ENCODE measurements at regions not wholly inside any gene's neighbourhood (a gene's known extent, or its start where the extent isn't known, plus 50 kb on each side); places are given as distances from the start of the nearest gene placed in this dataset.

DNA sequence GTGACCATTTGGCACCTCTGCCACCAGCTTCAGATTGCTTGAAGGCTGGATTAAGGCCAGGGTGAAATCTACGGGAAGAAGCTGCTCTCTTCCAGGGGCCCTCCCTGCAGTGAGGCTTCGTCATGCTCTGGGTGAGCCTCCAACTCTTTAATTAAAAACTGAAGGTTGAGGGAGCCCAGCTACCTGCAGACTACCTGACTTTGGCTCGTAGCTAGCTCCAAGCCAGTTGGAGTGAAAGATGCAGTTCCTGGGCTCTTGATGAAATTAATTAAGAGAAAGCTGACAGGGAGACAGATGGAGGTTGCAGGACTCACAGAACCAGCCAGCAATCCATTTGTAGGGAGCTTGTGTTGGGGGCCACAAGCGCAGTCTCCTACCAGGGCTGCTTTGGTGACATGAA is 168.5 kb upstream of the SFSWAP start:
- DNase-seq (ENCODE audit: extremely low spot score) = no peak
- POLR2A ChIA-PET = no interaction called here
- CTCF ChIA-PET = no interaction called here
- TF ChIP-seq SP1 (IDR thresholded peaks at IDR 0.05) = no peak
- no peak for TF ChIP-seq ELF4 (IDR thresholded peaks at IDR 0.05)
- TF ChIP-seq SUZ12 (IDR thresholded peaks at IDR 0.05) = no peak
- TF ChIP-seq FOXA1 (IDR thresholded peaks at IDR 0.05) = no peak
- no peak for TF ChIP-seq FOXK2 (IDR thresholded peaks at IDR 0.05)
- TF ChIP-seq BHLHE40 (IDR thresholded peaks at IDR 0.05; ENCODE audit: borderline replicate concordance) = no peak
- no peak for TF ChIP-seq L3MBTL2 (conservative IDR thresholded peaks at IDR 0.05)
- TF ChIP-seq CTBP1 (IDR thresholded peaks at IDR 0.05; ENCODE audit: borderline replicate concordance) = no peak
- TF ChIP-seq HDGF (IDR thresholded peaks at IDR 0.05; ENCODE audit: borderline replicate concordance) = no peak
- TF ChIP-seq LEF1 (IDR thresholded peaks at IDR 0.05; ENCODE audit: borderline replicate concordance) = no peak
- TF ChIP-seq FOXM1 (IDR thresholded peaks at IDR 0.05; ENCODE audit: borderline replicate concordance) = no peak
- no peak for TF ChIP-seq TARDBP (IDR thresholded peaks at IDR 0.05)
- TF ChIP-seq NFRKB (IDR thresholded peaks at IDR 0.05) = no peak
- TF ChIP-seq ARNT (IDR thresholded peaks at IDR 0.05) = no peak
- TF ChIP-seq ZNF384 (IDR thresholded peaks at IDR 0.05) = no peak
- TF ChIP-seq, protein P1, sequence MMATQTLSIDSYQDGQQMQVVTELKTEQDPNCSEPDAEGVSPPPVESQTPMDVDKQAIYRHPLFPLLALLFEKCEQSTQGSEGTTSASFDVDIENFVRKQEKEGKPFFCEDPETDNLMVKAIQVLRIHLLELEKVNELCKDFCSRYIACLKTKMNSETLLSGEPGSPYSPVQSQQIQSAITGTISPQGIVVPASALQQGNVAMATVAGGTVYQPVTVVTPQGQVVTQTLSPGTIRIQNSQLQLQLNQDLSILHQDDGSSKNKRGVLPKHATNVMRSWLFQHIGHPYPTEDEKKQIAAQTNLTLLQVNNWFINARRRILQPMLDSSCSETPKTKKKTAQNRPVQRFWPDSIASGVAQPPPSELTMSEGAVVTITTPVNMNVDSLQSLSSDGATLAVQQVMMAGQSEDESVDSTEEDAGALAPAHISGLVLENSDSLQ (IDR thresholded peaks at IDR 0.05) = no peak

DNA sequence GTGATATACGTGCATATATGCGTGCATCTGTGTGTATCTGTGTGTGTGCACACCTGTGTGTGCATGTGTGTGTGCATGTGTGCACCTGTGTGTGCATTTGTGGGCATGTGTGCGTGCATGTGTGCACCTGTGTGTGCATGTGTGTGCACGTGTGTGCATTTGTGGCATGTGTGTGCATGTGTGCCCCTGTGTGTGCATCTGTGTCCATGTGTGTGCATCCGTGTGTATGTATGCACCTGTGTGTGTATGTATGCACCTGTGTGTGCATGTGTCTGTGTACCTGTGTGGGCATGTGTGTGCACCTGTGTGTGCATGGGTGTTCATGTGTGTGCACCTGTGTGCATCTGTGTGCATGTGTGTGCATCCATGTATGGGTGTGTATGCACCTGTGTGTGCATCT is 167.8 kb upstream of the SFSWAP start:
- ChIA-PET POLR2A (no interaction called here), CTCF (no interaction called here)
- no peak for DNase-seq (ENCODE audit: extremely low spot score)
- TF ChIP-seq ZNF384 (IDR thresholded peaks at IDR 0.05) = no peak

GRCh38 chr12:131547555-131547954 is 163.3 kb upstream of the SFSWAP start:
- DNase-seq (ENCODE audit: extremely low spot score) = no peak
- CTCF ChIA-PET = no interaction called here
- TF ChIP-seq CTBP1 (IDR thresholded peaks at IDR 0.05; ENCODE audit: borderline replicate concordance) (no peak), NFRKB (IDR thresholded peaks at IDR 0.05) (no peak), FOXM1 (IDR thresholded peaks at IDR 0.05; ENCODE audit: borderline replicate concordance) (no peak), SP1 (IDR thresholded peaks at IDR 0.05) (no peak)
- POLR2A ChIA-PET = no interaction called here

- TF ChIP-seq NFRKB (IDR thresholded peaks at IDR 0.05) = no peak
- no peak for TF ChIP-seq HDGF (IDR thresholded peaks at IDR 0.05; ENCODE audit: borderline replicate concordance)
- no peak for TF ChIP-seq ZNF384 (IDR thresholded peaks at IDR 0.05)
- no peak for TF ChIP-seq L3MBTL2 (conservative IDR thresholded peaks at IDR 0.05)
- TF ChIP-seq TARDBP (IDR thresholded peaks at IDR 0.05) = no peak
- no peak for TF ChIP-seq FOXK2 (IDR thresholded peaks at IDR 0.05)
- TF ChIP-seq SUZ12 (IDR thresholded peaks at IDR 0.05) = no peak
- no peak for TF ChIP-seq BHLHE40 (IDR thresholded peaks at IDR 0.05; ENCODE audit: borderline replicate concordance)
- TF ChIP-seq SP1 (IDR thresholded peaks at IDR 0.05) = no peak
- TF ChIP-seq ELF4 (IDR thresholded peaks at IDR 0.05) = no peak
- no peak for TF ChIP-seq FOXA1 (IDR thresholded peaks at IDR 0.05)
- TF ChIP-seq CTBP1 (IDR thresholded peaks at IDR 0.05; ENCODE audit: borderline replicate concordance) = no peak
- TF ChIP-seq, protein P1 (IDR thresholded peaks at IDR 0.05) = no peak
- TF ChIP-seq FOXM1 (IDR thresholded peaks at IDR 0.05; ENCODE audit: borderline replicate concordance) = no peak
- TF ChIP-seq ARNT (IDR thresholded peaks at IDR 0.05) = no peak
- TF ChIP-seq LEF1 (IDR thresholded peaks at IDR 0.05; ENCODE audit: borderline replicate concordance) = no peak
- ChIA-PET POLR2A (no interaction called here), CTCF (no interaction called here)
- no peak for DNase-seq (ENCODE audit: extremely low spot score)
Observed at GRCh38 chr12:131550121-131550520, 160.8 kb upstream of the SFSWAP start.

DNA sequence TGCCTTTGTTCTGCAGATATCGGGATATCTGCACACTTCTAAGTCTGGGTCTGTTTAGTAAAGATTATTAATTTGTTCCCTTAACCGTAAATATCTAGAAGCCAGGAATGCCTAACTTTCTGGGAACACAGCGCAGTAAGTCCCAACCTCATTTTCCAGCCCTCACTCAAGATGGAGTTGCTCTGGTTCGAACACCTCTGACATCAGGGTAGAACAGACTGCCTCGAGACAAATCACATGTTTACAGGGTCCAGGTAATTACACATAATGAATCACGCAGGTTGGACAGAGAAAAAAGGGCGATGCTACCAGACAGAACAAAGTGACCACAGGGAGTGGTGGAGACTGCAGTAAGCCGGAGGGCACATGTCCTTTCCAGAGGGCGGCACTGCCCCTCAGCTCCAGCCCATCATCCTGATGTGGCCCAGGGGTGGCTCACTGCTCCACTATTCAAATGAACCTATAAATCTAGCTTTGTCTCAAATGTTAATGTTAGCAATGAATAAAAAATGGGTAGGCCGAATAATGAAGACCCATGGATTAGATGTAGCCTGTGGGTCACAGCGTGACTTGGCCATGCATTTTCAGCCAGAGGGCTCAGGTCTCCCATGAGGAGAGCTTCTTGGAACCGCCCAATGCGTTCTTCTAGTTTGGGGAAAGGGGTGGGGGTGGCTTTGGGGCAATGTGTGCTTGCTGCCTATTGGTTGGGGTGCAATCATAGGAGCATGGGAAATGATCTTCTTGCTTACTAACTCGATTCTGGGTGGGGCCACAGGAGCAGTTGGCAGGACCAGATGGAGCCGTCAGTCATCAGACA is 159.0 kb upstream of the SFSWAP start:
- POLR2A ChIA-PET = no interaction called here
- TF ChIP-seq BHLHE40 (IDR thresholded peaks at IDR 0.05; ENCODE audit: borderline replicate concordance) = no peak
- no peak for TF ChIP-seq FOXA1 (IDR thresholded peaks at IDR 0.05)
- TF ChIP-seq FOXK2 (IDR thresholded peaks at IDR 0.05) = no peak
- TF ChIP-seq CTBP1 (IDR thresholded peaks at IDR 0.05; ENCODE audit: borderline replicate concordance) = no peak
- no peak for TF ChIP-seq L3MBTL2 (conservative IDR thresholded peaks at IDR 0.05)
- TF ChIP-seq FOXM1 (IDR thresholded peaks at IDR 0.05; ENCODE audit: borderline replicate concordance) = no peak
- TF ChIP-seq NFRKB (IDR thresholded peaks at IDR 0.05) = no peak
- TF ChIP-seq, protein P1 (IDR thresholded peaks at IDR 0.05) = no peak
- no peak for TF ChIP-seq SP1 (IDR thresholded peaks at IDR 0.05)
- TF ChIP-seq SUZ12 (IDR thresholded peaks at IDR 0.05) = no peak
- TF ChIP-seq ELF4 (IDR thresholded peaks at IDR 0.05) = no peak
- CTCF ChIA-PET = no interaction called here
- no peak for DNase-seq (ENCODE audit: extremely low spot score)

DNA sequence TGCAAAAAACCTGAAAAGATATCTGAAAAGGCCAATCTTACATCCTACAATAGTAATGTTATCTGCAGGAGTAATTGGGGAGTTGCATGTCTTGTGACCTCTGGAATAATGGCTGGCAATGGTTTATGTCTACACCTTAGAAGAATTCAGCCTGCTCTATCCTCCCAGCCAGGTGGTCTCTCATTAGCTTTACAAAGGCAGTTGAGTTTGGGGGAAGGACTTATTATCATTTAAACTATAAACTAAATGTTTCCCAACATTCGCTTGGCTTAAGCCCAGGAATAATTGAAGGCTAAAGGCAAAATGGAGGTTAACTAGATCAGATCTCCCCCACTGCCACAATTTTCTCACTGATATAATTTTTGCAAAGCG is 158.4 kb upstream of the SFSWAP start:
- no peak for TF ChIP-seq SUZ12 (IDR thresholded peaks at IDR 0.05)
- TF ChIP-seq ARNT (IDR thresholded peaks at IDR 0.05) = no peak
- TF ChIP-seq FOXM1 (IDR thresholded peaks at IDR 0.05; ENCODE audit: borderline replicate concordance) = no peak
- no peak for TF ChIP-seq FOXK2 (IDR thresholded peaks at IDR 0.05)
- CTCF ChIA-PET = no interaction called here
- no peak for DNase-seq (ENCODE audit: extremely low spot score)
- POLR2A ChIA-PET = no interaction called here
